HG03025 (cell line): ENCODE measurements at regions not wholly inside any gene's neighbourhood (a gene's known extent, or its start where the extent isn't known, plus 50 kb on each side); places are given as distances from the start of the nearest gene placed in this dataset.

Experiments used
- ATAC-seq: cut with Tn5 transposase; IDR thresholded peaks from one replicate; pipeline ENCODE4 v1.9.1; 2021; ENCODE audit warnings: mild to moderate bottlenecking, moderate library complexity; ENCODE audit not compliant: unreplicated experiment, low FRiP score

DNA sequence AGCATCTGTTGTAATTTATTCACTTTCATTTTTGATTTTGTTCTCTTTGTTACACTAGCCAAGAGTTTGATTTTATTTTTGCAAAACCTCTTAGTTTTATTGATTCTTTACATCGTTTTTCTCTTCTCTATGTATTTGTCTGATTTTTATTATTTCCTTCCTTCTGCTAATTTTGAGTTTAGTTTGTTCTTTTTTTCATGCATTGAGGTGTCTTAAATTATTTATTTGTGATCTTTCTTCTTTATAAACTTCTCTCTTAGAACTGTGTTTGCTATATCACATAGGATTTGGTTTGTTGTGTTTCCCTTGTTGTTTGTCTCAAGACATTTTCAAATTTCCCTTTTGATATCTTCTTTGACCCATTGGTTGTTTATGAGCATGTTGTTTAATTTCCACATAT lies 51.7 kb upstream of the NFKBIA start:
- no peak for ATAC-seq

DNA sequence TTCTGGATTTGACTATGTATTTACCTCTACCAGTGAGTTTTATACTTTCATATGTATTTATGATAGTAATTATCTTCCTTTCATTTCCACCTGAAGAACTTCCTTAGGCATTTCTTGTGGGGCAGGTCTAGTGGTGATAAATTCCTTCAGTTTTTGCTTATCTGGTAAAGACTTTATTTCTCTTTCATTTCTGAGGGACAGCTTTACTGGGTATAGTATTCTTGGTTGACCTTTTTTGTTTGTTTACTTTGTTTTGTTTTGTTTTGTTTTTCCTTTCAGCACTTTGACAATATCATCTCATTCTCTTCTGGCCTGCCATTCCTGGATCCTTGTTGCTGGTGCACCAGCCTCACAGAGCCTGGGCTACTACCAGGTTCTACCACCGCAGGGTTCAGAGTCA lies 53.9 kb upstream of the NFKBIA start:
- ATAC-seq: no peak

DNA sequence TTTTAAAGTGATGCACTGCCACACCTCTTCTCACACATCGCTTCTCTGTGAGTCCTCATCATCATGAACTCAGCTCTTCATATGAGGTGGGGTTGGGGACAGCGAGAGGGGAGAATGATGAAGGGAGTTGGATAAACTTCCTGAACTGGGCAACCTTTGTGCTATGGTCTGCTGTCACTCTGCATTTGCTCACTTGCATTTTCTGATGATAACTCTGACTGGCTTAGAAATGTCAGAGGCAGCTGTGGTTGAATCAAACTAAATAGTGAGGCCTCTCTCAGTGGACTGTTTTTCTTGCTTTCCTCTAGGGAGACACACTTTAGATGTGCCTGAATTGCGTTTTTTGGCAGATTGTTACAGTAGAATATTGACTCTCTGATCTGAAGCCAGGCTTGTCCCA lies 55.2 kb upstream of the NFKBIA start:
- no peak for ATAC-seq

DNA sequence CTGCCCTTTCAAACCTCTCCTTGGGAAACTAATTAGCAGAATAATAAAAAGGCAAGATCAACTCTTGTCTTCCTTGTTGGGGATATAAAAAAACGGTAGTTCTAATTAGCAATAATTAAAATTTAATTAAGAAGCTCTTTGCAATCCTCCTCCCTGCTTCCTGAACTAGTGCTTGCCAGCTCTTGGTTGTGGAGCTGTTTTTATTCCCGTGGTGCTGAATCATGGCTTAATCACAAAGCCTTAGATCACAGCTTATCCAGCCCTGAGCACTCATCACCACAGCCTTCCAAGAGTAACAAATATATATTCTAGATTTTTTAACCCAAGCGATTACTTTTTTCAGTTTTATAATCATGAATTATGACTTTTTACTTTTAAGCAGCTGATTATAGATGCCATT lies 63.2 kb upstream of the INSM2 start:
- no peak for ATAC-seq

DNA sequence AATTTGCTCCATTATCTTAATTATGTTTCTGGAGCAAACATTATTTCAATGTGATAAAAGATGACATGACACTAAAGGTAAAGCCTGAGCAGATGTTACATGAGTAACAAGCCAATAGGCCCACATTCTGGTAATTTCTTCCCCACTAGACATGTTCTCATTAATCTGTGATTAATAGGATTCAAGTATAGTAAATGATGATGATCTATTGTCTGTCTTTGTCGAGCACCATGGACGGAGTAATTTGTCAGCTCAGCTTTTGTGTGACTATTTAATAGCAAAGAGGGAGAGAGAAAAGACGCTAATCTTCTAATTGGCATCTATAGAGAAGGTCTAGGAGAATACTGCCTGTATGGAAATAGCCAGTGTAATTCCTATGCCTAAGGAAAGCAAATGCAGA lies 62.2 kb upstream of the INSM2 start:
- no peak for ATAC-seq

DNA sequence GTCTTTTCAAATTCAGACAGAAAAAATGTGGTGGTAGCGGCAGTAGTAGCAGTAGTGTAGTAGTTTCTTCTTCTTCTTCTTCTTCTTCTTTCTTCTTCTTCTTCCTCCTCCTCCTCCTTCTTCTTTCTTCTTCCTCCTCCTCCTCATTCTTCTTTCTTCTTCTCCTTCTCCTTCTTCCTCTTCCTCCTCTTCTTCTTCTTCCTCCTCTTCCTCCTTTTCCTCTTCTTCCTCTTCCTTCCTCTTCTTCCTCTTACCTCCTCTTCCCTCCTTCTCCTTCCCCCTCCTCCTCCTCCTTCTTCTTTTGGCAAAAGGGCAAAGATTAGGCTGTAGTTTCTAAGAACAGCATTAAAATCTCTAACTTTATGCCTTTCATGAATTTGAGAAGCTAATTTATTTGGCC lies 59.6 kb upstream of the INSM2 start:
- ATAC-seq: no peak

DNA sequence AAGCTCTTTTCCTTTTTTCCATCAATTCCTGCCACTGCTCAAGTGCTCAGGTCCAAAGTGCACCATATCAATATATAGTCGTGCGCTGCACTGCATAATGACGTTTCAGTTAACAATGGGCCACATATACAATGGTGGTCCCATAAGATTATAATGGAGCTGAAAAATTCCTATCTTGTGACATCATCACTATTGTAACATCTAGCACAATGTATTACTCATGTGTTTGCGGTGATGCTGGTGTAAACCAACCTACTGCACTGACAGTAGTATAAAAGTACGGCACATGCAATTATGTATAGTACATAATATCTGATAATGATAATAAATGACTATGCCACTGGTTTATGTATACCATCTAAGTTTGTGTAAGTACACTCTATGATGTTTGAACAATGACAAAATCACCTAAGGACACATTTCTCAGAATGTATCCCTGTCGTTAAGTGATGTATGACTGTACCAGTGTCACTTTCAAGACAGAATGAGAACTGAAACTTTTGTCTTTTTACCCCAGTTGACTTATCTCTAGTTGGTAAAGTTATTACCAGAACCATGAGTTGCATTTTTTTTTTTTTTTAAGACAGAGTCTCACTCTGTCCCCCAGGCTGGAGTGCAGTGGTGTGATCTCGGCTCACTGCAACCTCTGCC lies 53.7 kb upstream of the INSM2 start:
- peak; percentile 88 for ATAC-seq

DNA sequence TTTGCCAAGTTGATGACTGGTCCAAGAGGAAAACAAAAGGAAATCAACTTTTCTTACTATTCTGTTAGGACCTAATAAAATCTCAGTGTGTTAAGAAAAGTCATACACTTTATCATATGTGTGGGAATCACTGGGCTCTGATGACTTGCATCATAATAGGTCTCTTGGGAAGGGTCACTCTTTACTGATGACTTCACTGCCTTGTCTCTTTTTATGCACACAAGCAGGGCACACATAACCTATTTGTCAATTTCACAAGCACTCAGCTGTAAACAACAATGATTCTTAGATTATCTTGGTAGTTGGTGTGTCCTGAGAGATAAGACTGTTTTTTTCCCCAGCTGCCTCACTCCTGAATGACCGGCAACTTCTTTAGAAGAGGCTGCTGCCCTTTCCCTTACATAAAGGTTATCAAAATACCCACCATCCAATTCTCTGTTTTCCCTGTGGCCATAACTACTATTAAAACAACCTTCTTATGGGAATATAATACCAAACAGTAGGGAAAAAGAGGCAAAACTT lies 50.9 kb upstream of the INSM2 start:
- ATAC-seq: no peak
